Panc1 (cell line): ENCODE measurements at regions not wholly inside any gene's neighbourhood (a gene's known extent, or its start where the extent isn't known, plus 50 kb on each side); places are given as distances from the start of the nearest gene placed in this dataset.

Experiments used
- ATAC-seq: fragments of 200-7000 bp; cut with Tn5 transposase; 2 replicates; pipeline ENCODE4 v1.9.1; 2020; ENCODE audit warnings: mild to moderate bottlenecking, moderate library complexity
- BruUV-seq: library from RNA; stranded (reverse); fragments of 400-500 nt; replicated peaks from 2 replicates; lab custom pipeline; 2021; lab: Mats Ljungman, UMichigan
- CTCF ChIA-PET: fragments of 300-600 bp; sonication (Branson Sonifier 250); formaldehyde crosslinking; loops from one replicate; lab custom pipeline; 2022; ENCODE audit warnings: antibody characterized with exemption; lab: Charles Lee
- POLR2A ChIA-PET: fragments of 300-600 bp; sonication (Branson Sonifier 250); formaldehyde crosslinking; loops from one replicate; lab custom pipeline; 2022; ENCODE audit warnings: antibody characterized with exemption; lab: Charles Lee
- DNase-seq: peaks from one replicate; pipeline ENCODE4 v3.0.0-alpha.2; 2010; ENCODE audit warnings: low read depth, low spot score
- H3K27ac ChIP-seq: 2 replicates; pipeline ENCODE4 v1.5.1; 2011; ENCODE audit warnings: mild to moderate bottlenecking, low read length, inconsistent platforms
- H3K27me3 ChIP-seq: fragments of 200-500 bp; sonication (Bioruptor generic); 2 replicates; pipeline ENCODE4 v1.6.0; 2014; ENCODE audit warnings: low read length, inconsistent platforms; ENCODE audit not compliant: control insufficient read depth, insufficient read depth
- H3K36me3 ChIP-seq: fragments of 200-500 bp; sonication (Bioruptor generic); 2 replicates; pipeline ENCODE4 v1.5.1; 2014; ENCODE audit warnings: inconsistent platforms, mild to moderate bottlenecking, low read length, moderate library complexity; ENCODE audit not compliant: control insufficient read depth, insufficient read depth
- H3K4me1 ChIP-seq: 2 replicates; pipeline ENCODE4 v1.5.1; 2011; ENCODE audit warnings: inconsistent platforms, mild to moderate bottlenecking, low read length, moderate library complexity; ENCODE audit not compliant: control insufficient read depth, insufficient read depth
- H3K4me3 ChIP-seq, 2 experiments: 2 replicates each; pipeline ENCODE4 v1.5.1; 2011 to 2012; ENCODE audit warnings: low read depth in 2 of 2, low read length in 2 of 2, mild to moderate bottlenecking in 2 of 2, inconsistent platforms in 1 of 2, moderate library complexity in 1 of 2
- H3K9me3 ChIP-seq: fragments of 200-500 bp; sonication (Bioruptor generic); 2 replicates; pipeline ENCODE4 v1.5.1; 2014; ENCODE audit warnings: low read depth, mild to moderate bottlenecking, inconsistent platforms, low read length, moderate library complexity; ENCODE audit not compliant: control insufficient read depth, insufficient read depth
- CTCF ChIP-seq: fragments of 450-650 bp; IDR thresholded peaks from 2 replicates; pipeline ENCODE4 v1.5.1; 2017; ENCODE audit warnings: mild to moderate bottlenecking
- POLR2AphosphoS5 ChIP-seq: IDR thresholded peaks from 2 replicates; pipeline ENCODE4 v1.6.1; 2012; ENCODE audit warnings: mild to moderate bottlenecking, low read depth, low read length, moderate library complexity
- REST ChIP-seq, 2 experiments: IDR thresholded peaks; 2 replicates each; pipeline ENCODE4 v1.6.1; 2011 to 2012; ENCODE audit warnings: low read depth in 2 of 2, control low read depth in 1 of 2, low read length in 1 of 2, mild to moderate bottlenecking in 1 of 2, moderate library complexity in 1 of 2; ENCODE audit not compliant: insufficient read depth in 1 of 2
- SIN3A ChIP-seq: IDR thresholded peaks from 2 replicates; pipeline ENCODE4 v1.6.1; 2012; ENCODE audit warnings: low read depth, mild to moderate bottlenecking, low read length, moderate library complexity, borderline replicate concordance; ENCODE audit not compliant: insufficient read depth
- TCF7L2 ChIP-seq: IDR thresholded peaks from 2 replicates; pipeline ENCODE4 v1.6.1; 2011; ENCODE audit warnings: mild to moderate bottlenecking, low read depth, low read length, inconsistent platforms
- in situ Hi-C: cut with HindIII; loops from 2 replicates; pipeline ENCODE4 v1.10.0; 2016; ENCODE audit warnings: low sequenced_read_pairs, low pct_unique_long_range_greater_than_20kb
- intact Hi-C: fragments of 100-400 bp; cut with micrococcal nuclease; formaldehyde crosslinking; loops from one replicate; pipeline ENCODE4 v1.10.0; 2022; ENCODE audit not compliant: unreplicated experiment

GRCh38 chr10:29886299-29886698 is 173.1 kb downstream of the JCAD start:
- ATAC-seq (no peak), DNase-seq (no peak)
- H3K9me3 ChIP-seq, result no peaks in the 10 kb centered on the region
- BruUV-seq, result no TSS peak
- H3K27ac ChIP-seq, result no peak overlapping the region
- no peaks in the 10 kb centered on the region for H3K27me3 ChIP-seq
- TF ChIP-seq POLR2AphosphoS5 (no peak), TCF7L2 (no peak), REST (IDR thresholded peaks at IDR 0.05; ENCODE audit: insufficient read depth in 1 of 2, low read depth in 2 of 2, low read length in 1 of 2) (no peak), SIN3A (no peak), CTCF (no peak)
- intact Hi-C loops (no loop called here), in situ Hi-C loops (no loop called here)
- CTCF ChIA-PET, result no interaction called here
- H3K4me1 ChIP-seq, result no peaks in the 10 kb centered on the region
- H3K4me3 ChIP-seq, result no peak overlapping the region
- no peaks in the 10 kb centered on the region for H3K36me3 ChIP-seq
- POLR2A ChIA-PET, result no interaction called here

- no peak overlapping the region for H3K4me3 ChIP-seq
- no peaks in the 10 kb centered on the region for H3K27me3 ChIP-seq
- DNase-seq (no peak), ATAC-seq (no peak)
- no peaks in the 10 kb centered on the region for H3K36me3 ChIP-seq
- ChIA-PET POLR2A (no interaction called here), CTCF (no interaction called here)
- no peaks in the 10 kb centered on the region for H3K4me1 ChIP-seq
- in situ Hi-C loops, result no loop called here
- TF ChIP-seq SIN3A (no peak), CTCF (no peak), REST (IDR thresholded peaks at IDR 0.05; ENCODE audit: insufficient read depth in 1 of 2, low read depth in 2 of 2, low read length in 1 of 2) (no peak), POLR2AphosphoS5 (no peak), TCF7L2 (no peak)
- intact Hi-C loops, result no loop called here
- no TSS peak for BruUV-seq
- H3K9me3 ChIP-seq, result no peaks in the 10 kb centered on the region
- no peak overlapping the region for H3K27ac ChIP-seq
Measured at GRCh38 chr10:29883231-29883630, 176.2 kb downstream of the JCAD start.
